Neural crest cell (in vitro differentiated cells): ENCODE measurements at regions not wholly inside any gene's neighbourhood (a gene's known extent, or its start where the extent isn't known, plus 50 kb on each side); places are given as distances from the start of the nearest gene placed in this dataset.
"Not testable (repeated sequence)": the region's sequence is repeated elsewhere in the genome, so short reads cannot be mapped to it uniquely, and the experiment has no call there.

Source experiments
- DNase-seq: peaks from one replicate; pipeline ENCODE4 v3.0.0; 2021; ENCODE audit warnings: low read depth, mixed read lengths, low spot score
- H3K27ac Mint-ChIP-seq: one replicate; pipeline ENCODE4 v1.8.0; 2021; ENCODE audit warnings: mild to moderate bottlenecking, mixed read lengths; ENCODE audit not compliant: unreplicated experiment
- H3K27me3 Mint-ChIP-seq: 2 replicates; pipeline ENCODE4 v1.8.0; 2021; ENCODE audit warnings: low read depth, mild to moderate bottlenecking, mixed read lengths
- H3K36me3 Mint-ChIP-seq: 2 replicates; pipeline ENCODE4 v1.8.0; 2021; ENCODE audit warnings: low read depth, mild to moderate bottlenecking, mixed read lengths
- H3K4me1 Mint-ChIP-seq: 2 replicates; pipeline ENCODE4 v1.8.0; 2021; ENCODE audit warnings: mixed read lengths
- H3K4me3 Mint-ChIP-seq: one replicate; pipeline ENCODE4 v1.8.0; 2021; ENCODE audit warnings: mild to moderate bottlenecking, mixed read lengths
- H3K9me3 Mint-ChIP-seq: 2 replicates; pipeline ENCODE4 v1.8.0; 2021; ENCODE audit warnings: mixed read lengths
- TF ChIP-seq, protein P1 (sequence below): fragments of 200-600 bp; sonication (generic); conservative IDR thresholded peaks from 2 replicates; pipeline ENCODE4 v1.5.0; 2021; ENCODE audit warnings: antibody characterized with exemption, mild to moderate bottlenecking

DNA sequence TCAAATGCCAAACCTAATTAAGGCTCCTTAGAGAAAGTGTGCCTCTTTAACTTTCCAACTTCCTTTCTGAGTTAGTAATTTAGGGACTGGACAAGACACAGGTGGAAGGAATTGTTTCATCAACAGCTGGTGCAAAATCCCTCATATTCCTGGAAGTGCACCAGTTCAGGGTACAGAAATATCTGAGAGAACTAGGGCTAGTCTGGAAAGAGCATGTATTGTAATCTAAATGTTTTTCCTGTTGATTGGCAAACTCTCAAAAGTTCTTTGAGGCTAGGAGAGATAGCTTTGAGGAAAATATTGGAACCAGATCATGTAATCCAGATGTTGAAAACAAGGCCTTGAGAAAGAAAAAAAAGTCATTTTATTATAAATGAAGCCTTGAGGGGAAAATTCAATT is 98.1 kb upstream of the C1GALT1C1 start:
- Mint-ChIP-seq H3K4me1 (no peaks in the 10 kb centered on the region), H3K4me3 (no peak overlapping the region), H3K27ac (no peak overlapping the region), H3K36me3 (no peaks in the 10 kb centered on the region), H3K27me3 (no peaks in the 10 kb centered on the region), H3K9me3 (peaks cover 10% of the 10 kb centered on the region)
- TF ChIP-seq, protein P1, sequence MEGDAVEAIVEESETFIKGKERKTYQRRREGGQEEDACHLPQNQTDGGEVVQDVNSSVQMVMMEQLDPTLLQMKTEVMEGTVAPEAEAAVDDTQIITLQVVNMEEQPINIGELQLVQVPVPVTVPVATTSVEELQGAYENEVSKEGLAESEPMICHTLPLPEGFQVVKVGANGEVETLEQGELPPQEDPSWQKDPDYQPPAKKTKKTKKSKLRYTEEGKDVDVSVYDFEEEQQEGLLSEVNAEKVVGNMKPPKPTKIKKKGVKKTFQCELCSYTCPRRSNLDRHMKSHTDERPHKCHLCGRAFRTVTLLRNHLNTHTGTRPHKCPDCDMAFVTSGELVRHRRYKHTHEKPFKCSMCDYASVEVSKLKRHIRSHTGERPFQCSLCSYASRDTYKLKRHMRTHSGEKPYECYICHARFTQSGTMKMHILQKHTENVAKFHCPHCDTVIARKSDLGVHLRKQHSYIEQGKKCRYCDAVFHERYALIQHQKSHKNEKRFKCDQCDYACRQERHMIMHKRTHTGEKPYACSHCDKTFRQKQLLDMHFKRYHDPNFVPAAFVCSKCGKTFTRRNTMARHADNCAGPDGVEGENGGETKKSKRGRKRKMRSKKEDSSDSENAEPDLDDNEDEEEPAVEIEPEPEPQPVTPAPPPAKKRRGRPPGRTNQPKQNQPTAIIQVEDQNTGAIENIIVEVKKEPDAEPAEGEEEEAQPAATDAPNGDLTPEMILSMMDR, result no peak
- no peak for DNase-seq

DNA sequence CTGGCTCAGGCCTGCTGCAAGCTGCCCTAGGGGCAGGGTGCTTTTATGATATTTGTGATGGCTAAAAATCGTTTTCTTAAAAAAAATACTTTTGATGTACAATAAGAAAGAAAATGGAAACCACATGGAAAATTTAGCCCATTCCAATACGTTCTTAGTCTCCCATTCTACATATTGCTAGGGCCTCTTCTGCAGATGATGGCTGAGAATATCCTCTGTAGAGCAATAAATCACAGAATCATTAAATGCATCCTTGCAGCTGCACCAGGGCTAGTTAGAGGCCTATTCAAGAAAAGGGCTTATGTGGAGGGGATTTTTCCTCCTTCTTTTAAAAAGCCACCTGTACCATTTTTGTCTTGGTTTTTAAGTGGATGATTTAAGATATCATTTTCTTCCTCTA is 97.6 kb upstream of the C1GALT1C1 start:
- TF ChIP-seq, protein P1, result no peak
- no peak overlapping the region for H3K4me3 Mint-ChIP-seq
- no peak overlapping the region for H3K27ac Mint-ChIP-seq
- no peak for DNase-seq
- no peaks in the 10 kb centered on the region for H3K27me3 Mint-ChIP-seq
- H3K4me1 Mint-ChIP-seq, result no peaks in the 10 kb centered on the region
- H3K9me3 Mint-ChIP-seq, result peaks cover 8% of the 10 kb centered on the region
- no peaks in the 10 kb centered on the region for H3K36me3 Mint-ChIP-seq

DNA sequence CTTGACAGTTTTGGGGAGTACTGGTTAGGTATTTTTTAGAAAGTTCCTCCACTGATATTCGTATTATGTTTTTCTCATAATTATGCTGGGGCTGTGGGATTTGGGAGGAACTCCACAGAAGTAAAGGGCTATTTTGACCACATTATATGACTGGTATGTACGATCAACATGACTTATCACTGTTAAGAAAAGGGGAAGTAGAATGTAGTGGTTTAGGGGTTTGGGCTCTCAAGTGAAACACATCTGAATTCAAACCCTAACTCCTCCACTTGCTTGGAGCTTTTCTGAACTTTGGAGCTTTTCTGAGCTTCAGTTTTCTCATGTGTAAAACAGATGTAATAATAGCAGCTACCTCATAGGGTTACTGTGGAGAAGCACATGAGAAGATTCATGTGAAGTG is 96.4 kb upstream of the C1GALT1C1 start:
- DNase-seq, result no peak
- H3K4me1 Mint-ChIP-seq, result no peaks in the 10 kb centered on the region
- H3K36me3 Mint-ChIP-seq, result no peaks in the 10 kb centered on the region
- H3K27ac Mint-ChIP-seq, result no peak overlapping the region
- H3K27me3 Mint-ChIP-seq, result no peaks in the 10 kb centered on the region
- H3K9me3 Mint-ChIP-seq, result peaks cover 12% of the 10 kb centered on the region
- TF ChIP-seq, protein P1, result no peak
- H3K4me3 Mint-ChIP-seq, result no peak overlapping the region

DNA sequence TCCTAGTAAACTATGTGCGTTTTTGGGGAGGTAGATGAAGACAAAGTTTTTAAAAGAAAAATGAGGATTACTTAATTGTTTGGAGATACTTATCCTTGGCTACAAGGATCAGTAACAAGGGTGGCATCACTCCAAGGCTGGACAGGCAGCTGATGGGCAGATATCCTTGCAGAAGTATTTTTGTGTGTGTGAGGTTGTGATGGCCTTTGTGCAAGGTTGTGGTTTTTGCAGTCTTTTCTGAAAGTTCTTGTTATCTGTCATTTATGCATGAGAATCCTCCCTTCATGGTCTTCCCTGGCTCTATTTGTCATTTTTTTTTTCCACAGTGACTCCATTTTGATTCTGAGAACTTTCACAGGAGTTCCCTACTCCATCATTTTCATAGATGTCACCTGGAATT is 96.0 kb upstream of the C1GALT1C1 start:
- Mint-ChIP-seq H3K9me3 (peaks cover 14% of the 10 kb centered on the region), H3K36me3 (no peaks in the 10 kb centered on the region), H3K4me1 (no peaks in the 10 kb centered on the region), H3K27me3 (no peaks in the 10 kb centered on the region), H3K4me3 (no peak overlapping the region), H3K27ac (no peak overlapping the region)
- DNase-seq, result no peak
- TF ChIP-seq, protein P1, result no peak

DNA sequence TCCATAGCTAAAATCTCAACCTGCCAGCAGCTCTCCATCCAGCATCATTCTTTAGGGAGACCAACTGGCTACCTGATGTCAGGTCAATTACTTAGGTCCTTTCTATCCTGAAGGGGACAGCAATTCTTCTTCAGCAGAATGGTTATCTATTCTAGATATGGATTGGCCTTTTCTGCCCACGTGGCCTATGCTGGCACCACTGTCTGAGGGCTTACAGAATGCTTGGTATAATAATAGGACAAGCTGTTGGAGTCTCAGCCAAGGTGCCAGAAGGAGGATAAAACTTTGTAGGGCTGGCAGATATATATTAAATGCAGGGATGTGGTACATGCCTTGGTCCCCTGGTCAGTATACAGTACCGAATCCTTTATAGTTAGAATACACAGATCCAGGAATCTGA is 89.8 kb upstream of the C1GALT1C1 start:
- no peaks in the 10 kb centered on the region for H3K27me3 Mint-ChIP-seq
- peaks cover 11% of the 10 kb centered on the region for H3K9me3 Mint-ChIP-seq
- no peaks in the 10 kb centered on the region for H3K4me1 Mint-ChIP-seq
- DNase-seq, result no peak
- TF ChIP-seq, protein P1, result no peak
- no peak overlapping the region for H3K27ac Mint-ChIP-seq
- H3K4me3 Mint-ChIP-seq, result no peak overlapping the region
- H3K36me3 Mint-ChIP-seq, result no peaks in the 10 kb centered on the region

DNA sequence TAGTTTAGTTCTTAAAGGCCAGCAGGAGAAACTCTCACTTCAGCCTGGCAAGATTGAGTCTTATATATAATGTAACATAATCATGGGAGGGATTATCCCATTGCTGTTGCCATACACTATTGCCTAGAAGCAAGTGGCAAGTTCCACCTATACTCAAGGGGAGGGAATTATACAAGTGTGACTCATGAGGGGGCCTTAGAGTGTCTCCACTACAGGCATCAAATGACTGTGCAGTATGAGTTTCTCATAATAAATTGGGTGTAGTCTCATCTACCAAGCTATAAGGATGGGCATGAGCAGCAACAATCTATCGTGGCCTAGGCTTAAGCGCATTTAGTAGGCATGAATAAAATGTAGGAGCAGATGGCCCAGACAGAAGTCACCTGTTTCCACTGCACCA is 89.1 kb upstream of the C1GALT1C1 start:
- no peaks in the 10 kb centered on the region for H3K27me3 Mint-ChIP-seq
- TF ChIP-seq, protein P1, result no peak

DNA sequence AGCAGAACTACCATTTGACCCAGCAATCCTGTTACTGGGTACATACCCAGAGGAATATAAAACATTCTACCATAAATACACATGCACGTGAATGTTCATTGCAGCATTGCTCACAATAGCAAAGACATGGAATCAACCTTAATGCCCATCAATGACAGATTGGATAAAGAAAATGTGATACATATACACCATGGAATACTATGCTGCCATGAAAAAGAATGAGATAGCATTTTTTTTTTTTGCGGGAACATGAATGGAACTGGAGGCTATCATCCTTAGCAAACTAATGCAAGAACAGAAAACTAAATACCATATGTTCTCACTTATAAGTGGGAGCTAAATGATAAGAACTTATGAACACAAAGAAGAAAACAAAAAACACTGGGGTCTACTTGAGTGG is 72.5 kb upstream of the C1GALT1C1 start:
- not testable (repeated sequence) for H3K4me3 Mint-ChIP-seq, H3K4me1 Mint-ChIP-seq, H3K27ac Mint-ChIP-seq, H3K36me3 Mint-ChIP-seq, H3K27me3 Mint-ChIP-seq, DNase-seq
- peaks cover 20% of the 10 kb centered on the region for H3K9me3 Mint-ChIP-seq

More for the DNA sequence above, 89.1 kb upstream of the C1GALT1C1 start:
- no peak overlapping the region for H3K27ac Mint-ChIP-seq
- H3K9me3 Mint-ChIP-seq, result peaks cover 11% of the 10 kb centered on the region
- no peak for DNase-seq
- no peaks in the 10 kb centered on the region for H3K4me1 Mint-ChIP-seq
- H3K36me3 Mint-ChIP-seq, result no peaks in the 10 kb centered on the region
- no peak overlapping the region for H3K4me3 Mint-ChIP-seq
